Common myeloid progenitor, CD34-positive (primary cell): ENCODE measurements at regions not wholly inside any gene's neighbourhood (a gene's known extent, or its start where the extent isn't known, plus 50 kb on each side); places are given as distances from the start of the nearest gene placed in this dataset.
"Not testable (repeated sequence)": the region's sequence is repeated elsewhere in the genome, so short reads cannot be mapped to it uniquely, and the experiment has no call there.

Experiments used
- CTCF ChIA-PET: fragments of 350-600 bp; sonication (Branson Sonifier 250); formaldehyde crosslinking; loops from one replicate; lab custom pipeline; 2021; ENCODE audit warnings: antibody characterized with exemption; lab: Charles Lee
- POLR2A ChIA-PET: fragments of 350-600 bp; sonication (Branson Sonifier 250); formaldehyde crosslinking; loops from one replicate; lab custom pipeline; 2021; ENCODE audit warnings: antibody characterized with exemption; lab: Charles Lee
- DNase-seq, 3 donors: peaks; one replicate each; pipeline versions ENCODE4 v3.0.0 to v3.0.0-alpha.2; 2013
- H3K27ac ChIP-seq, 2 experiments: 1 replicate in 1 of 2; 2 replicates in 1 of 2; pipeline ENCODE4 v1.7.0; 2013; ENCODE audit warnings: inconsistent platforms in 2 of 2, low read length in 2 of 2, mild to moderate bottlenecking in 2 of 2, low read depth in 1 of 2, moderate library complexity in 1 of 2; ENCODE audit not compliant: severe bottlenecking in 2 of 2, insufficient read depth in 1 of 2, poor library complexity in 1 of 2
- H3K27me3 ChIP-seq, 5 experiments: replicated peaks in 2 of 5; 1 replicate in 3 of 5; 2 replicates in 2 of 5; pipeline versions ENCODE4 v1.6.1 to v1.7.0; 2013; ENCODE audit warnings: low read length in 4 of 5, mild to moderate bottlenecking in 2 of 5, moderate library complexity in 2 of 5, inconsistent platforms in 1 of 5; ENCODE audit not compliant: insufficient read depth in 5 of 5, control insufficient read depth in 4 of 5
- H3K36me3 ChIP-seq, 4 experiments: 1 replicate in 2 of 4; 2 replicates in 2 of 4; pipeline versions ENCODE4 v1.6.1 to v1.7.0; 2013; ENCODE audit warnings: low read length in 3 of 4, control low read depth in 1 of 4, mild to moderate bottlenecking in 1 of 4; ENCODE audit not compliant: control insufficient read depth in 4 of 4, insufficient read depth in 4 of 4
- H3K4me1 ChIP-seq, 4 experiments: 1 replicate in 3 of 4; 2 replicates in 1 of 4; pipeline versions ENCODE4 v1.6.1 to v1.7.1; 2013; ENCODE audit warnings: low read length in 3 of 4, mild to moderate bottlenecking in 3 of 4, control low read depth in 1 of 4, inconsistent platforms in 1 of 4, moderate library complexity in 1 of 4; ENCODE audit not compliant: control insufficient read depth in 4 of 4, insufficient read depth in 4 of 4; ENCODE audit errors: control extremely low read depth in 1 of 4
- H3K4me3 ChIP-seq, 7 experiments: 1 replicate in 4 of 7; 2 replicates in 3 of 7; pipeline versions ENCODE4 v1.5.1 to v1.7.0; 2013; ENCODE audit warnings: mild to moderate bottlenecking in 7 of 7, low read length in 6 of 7, moderate library complexity in 6 of 7, inconsistent platforms in 2 of 7, low read depth in 2 of 7, control low read depth in 1 of 7; ENCODE audit not compliant: insufficient read depth in 4 of 7, control insufficient read depth in 1 of 7; ENCODE audit errors: extremely low read depth in 1 of 7
- H3K9me3 ChIP-seq, 5 experiments: 1 replicate in 4 of 5; 2 replicates in 1 of 5; pipeline versions ENCODE4 v1.6.1 to v1.7.1; 2013; ENCODE audit warnings: low read length in 4 of 5, mild to moderate bottlenecking in 2 of 5, inconsistent platforms in 1 of 5, low read depth in 1 of 5, moderate library complexity in 1 of 5; ENCODE audit not compliant: control insufficient read depth in 4 of 5, insufficient read depth in 2 of 5; ENCODE audit errors: control extremely low read depth in 1 of 5
- WGBS: methylation state at CpG from one replicate; pipeline ENCODE4 v1.1.5; 2013; ENCODE audit not compliant: insufficient coverage; 5-methylcytosine and 5-hydroxymethylcytosine counted together

- POLR2A ChIA-PET: no interaction called here
- CTCF ChIA-PET: no interaction called here
- no CpG with 5 or more reads among the region's 1 CpG for WGBS
- Histone ChIP-seq H3K27me3 (no peaks in the 10 kb centered on the region), H3K36me3 (no peaks in the 10 kb centered on the region), H3K9me3 (no peaks in the 10 kb centered on the region), H3K4me3 (no peak overlapping the region), H3K4me1 (no peaks in the 10 kb centered on the region), H3K27ac (no peak overlapping the region)
- DNase-seq: no peak
These were observed 441.0 kb downstream of the DSC3 start for GRCh38 chr18:30601541-30601940.

DNA sequence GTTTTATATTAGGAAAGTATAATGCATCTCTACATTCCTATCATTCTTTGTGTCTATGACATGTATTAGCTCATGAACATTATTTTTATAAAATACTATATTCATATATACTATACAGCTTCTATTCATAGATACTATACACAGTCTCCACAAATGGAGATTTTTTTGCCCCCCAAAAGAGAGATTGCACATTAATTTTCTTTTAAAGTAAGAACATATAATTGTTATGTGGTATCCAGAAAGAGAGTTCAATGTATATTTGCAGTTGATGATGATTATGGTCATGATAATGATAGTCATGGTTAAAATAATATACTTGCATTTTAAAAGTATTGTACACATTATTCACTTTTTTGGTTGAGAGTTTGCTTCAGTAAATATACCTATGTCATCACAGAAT, 445.3 kb downstream of the DSC3 start:
- POLR2A ChIA-PET: no interaction called here
- Histone ChIP-seq H3K4me1 (no peaks in the 10 kb centered on the region), H3K9me3 (no peaks in the 10 kb centered on the region), H3K27me3 (no peaks in the 10 kb centered on the region), H3K36me3 (no peaks in the 10 kb centered on the region), H3K27ac (no peak overlapping the region), H3K4me3 (no peak overlapping the region)
- CTCF ChIA-PET: no interaction called here
- no peak for DNase-seq

DNA sequence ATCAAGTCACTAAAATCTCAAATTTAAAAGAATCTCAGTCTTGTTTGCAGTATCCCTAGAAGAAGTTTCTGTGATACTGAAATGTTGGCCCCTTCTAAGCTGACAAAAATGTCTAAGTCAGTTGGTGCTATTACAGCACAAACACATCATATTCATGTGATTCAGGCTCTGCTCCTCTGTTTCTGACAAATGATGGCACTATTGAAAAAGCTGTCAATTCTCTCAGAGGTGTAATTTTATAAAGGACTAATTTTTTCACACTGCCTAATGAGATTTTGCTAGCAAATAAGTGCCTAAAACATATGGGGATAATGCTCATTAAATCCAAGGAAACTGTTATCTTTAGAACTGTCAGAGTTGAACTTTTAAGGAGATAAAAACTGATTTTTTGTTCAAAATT, 445.9 kb downstream of the DSC3 start:
- H3K27me3 ChIP-seq: no peaks in the 10 kb centered on the region
- no peak for DNase-seq
- H3K9me3 ChIP-seq: no peaks in the 10 kb centered on the region
- ChIA-PET CTCF (no interaction called here), POLR2A (no interaction called here)
- H3K27ac ChIP-seq: no peak overlapping the region
- no peaks in the 10 kb centered on the region for H3K36me3 ChIP-seq
- no peak overlapping the region for H3K4me3 ChIP-seq
- H3K4me1 ChIP-seq: no peaks in the 10 kb centered on the region

DNA sequence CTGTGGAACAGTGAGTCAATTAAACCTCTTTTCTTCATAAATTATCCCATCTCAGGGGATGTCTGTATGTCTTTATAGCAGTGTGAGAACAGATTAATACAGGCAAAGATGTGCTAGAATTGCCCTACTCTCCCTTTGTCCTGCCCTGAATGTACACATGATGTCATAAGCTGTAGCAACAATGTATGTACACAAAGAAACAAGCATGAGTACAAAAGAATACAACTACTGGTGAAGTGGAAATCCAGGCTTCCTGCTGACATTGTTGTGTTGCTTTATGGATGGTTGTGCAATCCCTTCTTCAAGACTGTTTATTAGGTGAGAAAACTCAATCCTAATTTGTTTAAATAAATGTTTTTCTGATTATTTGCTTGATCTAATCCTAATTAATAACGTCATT, 446.6 kb downstream of the DSC3 start:
- H3K27ac ChIP-seq: no peak overlapping the region
- H3K4me3 ChIP-seq: no peak overlapping the region
- CTCF ChIA-PET: no interaction called here
- no peaks in the 10 kb centered on the region for H3K4me1 ChIP-seq
- H3K9me3 ChIP-seq: no peaks in the 10 kb centered on the region
- no peaks in the 10 kb centered on the region for H3K27me3 ChIP-seq
- H3K36me3 ChIP-seq: no peaks in the 10 kb centered on the region
- WGBS: no CpG with 5 or more reads among the region's 1 CpG
- POLR2A ChIA-PET: no interaction called here
- no peak for DNase-seq

DNA sequence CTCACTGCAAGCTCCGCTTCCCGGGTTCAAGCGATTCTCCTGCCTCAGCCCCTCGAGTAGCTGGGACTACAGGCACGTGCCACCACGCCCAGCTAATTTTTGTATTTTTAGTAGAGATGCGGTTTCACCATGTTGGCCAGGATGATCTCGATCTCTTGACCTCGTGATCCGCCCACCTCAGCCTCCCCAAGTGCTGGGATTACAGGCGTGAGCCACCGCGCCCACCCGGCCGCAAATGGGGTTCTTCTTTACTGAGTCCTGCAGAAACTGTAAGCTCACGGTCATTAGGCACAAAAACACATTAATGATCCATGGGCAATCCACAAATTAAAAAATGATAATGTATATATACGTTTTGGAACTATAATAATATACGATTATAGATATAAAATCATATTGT, 447.6 kb downstream of the DSC3 start:
- CTCF ChIA-PET, POLR2A ChIA-PET, DNase-seq, H3K9me3 ChIP-seq, H3K4me1 ChIP-seq, H3K27me3 ChIP-seq, H3K4me3 ChIP-seq, H3K27ac ChIP-seq, H3K36me3 ChIP-seq: not testable (repeated sequence)
- WGBS: 93% methylated on average over 15 of the region's 18 CpGs

- no peaks in the 10 kb centered on the region for H3K36me3 ChIP-seq
- POLR2A ChIA-PET: no interaction called here
- H3K4me3 ChIP-seq: no peak overlapping the region
- H3K4me1 ChIP-seq: no peaks in the 10 kb centered on the region
- H3K9me3 ChIP-seq: no peaks in the 10 kb centered on the region
- H3K27me3 ChIP-seq: no peaks in the 10 kb centered on the region
- CTCF ChIA-PET: no interaction called here
- no peak for DNase-seq
- H3K27ac ChIP-seq: no peak overlapping the region
These were observed 451.1 kb downstream of the DSC3 start for GRCh38 chr18:30591462-30591861.

DNA sequence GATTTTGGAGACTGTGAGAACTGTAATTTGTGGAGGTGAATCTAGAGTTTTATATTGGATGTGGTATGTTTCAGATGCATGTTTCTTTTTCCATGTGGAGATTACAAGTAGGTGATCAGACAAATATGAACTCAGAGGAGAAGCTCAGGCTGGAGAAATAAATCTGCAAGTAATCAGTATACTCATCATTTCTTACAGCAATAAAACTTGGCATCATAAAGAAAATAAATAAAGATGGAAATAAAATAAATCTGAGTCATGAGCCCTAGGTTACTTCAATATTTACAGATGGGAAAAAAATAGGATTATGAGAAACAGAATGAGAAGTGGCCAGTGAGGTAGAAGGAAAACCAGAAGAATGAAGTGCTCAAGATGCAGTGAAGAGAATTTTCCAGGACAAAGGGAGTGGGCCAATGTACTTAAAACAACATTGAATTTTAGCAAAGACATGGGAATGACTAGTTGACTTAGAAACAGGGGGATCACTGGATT, 453.8 kb downstream of the DSC3 start:
- Histone ChIP-seq H3K9me3 (no peaks in the 10 kb centered on the region), H3K27ac (no peak overlapping the region), H3K4me3 (no peak overlapping the region), H3K36me3 (no peaks in the 10 kb centered on the region), H3K27me3 (no peaks in the 10 kb centered on the region), H3K4me1 (no peaks in the 10 kb centered on the region)
- ChIA-PET POLR2A (no interaction called here), CTCF (no interaction called here)
- no peak for DNase-seq

DNA sequence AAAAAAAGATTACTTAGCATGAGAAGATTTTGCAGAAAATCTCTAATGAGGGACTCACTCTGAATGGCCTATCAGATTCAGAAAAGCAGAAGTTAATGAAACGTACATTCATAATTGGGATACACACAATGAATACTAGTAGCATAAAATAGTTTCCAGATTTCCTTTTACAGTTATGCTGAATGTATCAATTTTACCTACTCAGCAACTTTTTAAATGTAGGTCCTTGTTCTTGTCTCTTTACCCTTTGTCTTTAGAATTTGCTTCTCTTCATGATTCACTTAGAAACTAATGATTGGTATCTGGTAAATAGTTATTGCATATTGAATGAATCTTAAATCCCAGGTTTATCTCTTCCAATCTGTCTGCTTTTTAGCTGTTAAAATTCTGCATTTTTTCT, 458.8 kb downstream of the DSC3 start:
- no CpG with 5 or more reads among the region's 1 CpG for WGBS
- ChIA-PET POLR2A (no interaction called here), CTCF (interaction anchor here (1.0 kb wide), 1 partner anchor 17 kb away, joined by 3 read pairs; no protein-coding TSS in a partner anchor)
- Histone ChIP-seq H3K36me3 (no peaks in the 10 kb centered on the region), H3K9me3 (no peaks in the 10 kb centered on the region), H3K4me1 (no peaks in the 10 kb centered on the region), H3K4me3 (no peak overlapping the region), H3K27me3 (no peaks in the 10 kb centered on the region), H3K27ac (no peak overlapping the region)
- no peak for DNase-seq
